WTC11 (cell line): ENCODE measurements at regions not wholly inside any gene's neighbourhood (a gene's known extent, or its start where the extent isn't known, plus 50 kb on each side); places are given as distances from the start of the nearest gene placed in this dataset.

ENCODE experiments used
- ATAC-seq: fragments of 200-7000 bp; cut with Tn5 transposase; 2 replicates; pipeline ENCODE4 v1.10.0; 2021; ENCODE audit warnings: mild to moderate bottlenecking, moderate library complexity
- CTCF ChIA-PET: fragments of 300-600 bp; sonication (Branson Sonifier 250); formaldehyde crosslinking; loops from one replicate; lab custom pipeline; 2021; ENCODE audit warnings: antibody characterized with exemption; lab: Charles Lee
- POLR2A ChIA-PET: fragments of 350-600 bp; sonication (Branson Sonifier 250); formaldehyde crosslinking; loops from one replicate; lab custom pipeline; 2021; ENCODE audit warnings: antibody characterized with exemption; lab: Charles Lee
- DNase-seq: peaks from one replicate; pipeline ENCODE4 v3.0.0; 2021; ENCODE audit warnings: low spot score
- H3K27ac Mint-ChIP-seq: 2 replicates; pipeline ENCODE4 v1.8.0; 2021; ENCODE audit warnings: mixed read lengths
- H3K27me3 Mint-ChIP-seq: 2 replicates; pipeline ENCODE4 v1.8.0; 2021; ENCODE audit warnings: low read depth, mild to moderate bottlenecking, moderate library complexity, mixed read lengths
- H3K36me3 Mint-ChIP-seq: 2 replicates; pipeline ENCODE4 v1.8.0; 2021; ENCODE audit warnings: mixed read lengths
- H3K4me1 Mint-ChIP-seq: 2 replicates; pipeline ENCODE4 v1.8.0; 2022; ENCODE audit warnings: mixed read lengths
- H3K4me3 Mint-ChIP-seq: 2 replicates; pipeline ENCODE4 v1.8.0; 2021; ENCODE audit warnings: mild to moderate bottlenecking, moderate library complexity, mixed read lengths
- H3K9me3 Mint-ChIP-seq: 2 replicates; pipeline ENCODE4 v1.8.0; 2021; ENCODE audit warnings: mixed read lengths
- CREM ChIP-seq: sonication (generic); formaldehyde crosslinking; IDR thresholded peaks from 2 replicates; pipeline ENCODE4 v1.8.1; 2022; ENCODE audit warnings: mild to moderate bottlenecking, missing genetic modification reagents, moderate library complexity
- EMX1 ChIP-seq: fragments of 250-450 bp; sonication (Bioruptor Pico); IDR thresholded peaks from 2 replicates; pipeline ENCODE4 v1.8.0; 2021; ENCODE audit warnings: mild to moderate bottlenecking
- ESRRA ChIP-seq: sonication (generic); formaldehyde crosslinking; IDR thresholded peaks from 2 replicates; pipeline ENCODE4 v1.8.1; 2022; ENCODE audit warnings: mild to moderate bottlenecking, missing genetic modification reagents, borderline replicate concordance
- IRF2 ChIP-seq: sonication (generic); formaldehyde crosslinking; IDR thresholded peaks from 2 replicates; pipeline ENCODE4 v1.8.0; 2022; ENCODE audit warnings: low read depth, missing genetic modification reagents, borderline replicate concordance
- MXD4 ChIP-seq: fragments of 250-450 bp; sonication (Bioruptor Pico); IDR thresholded peaks from 2 replicates; pipeline ENCODE4 v1.8.0; 2021; ENCODE audit warnings: mild to moderate bottlenecking, moderate library complexity, borderline replicate concordance
- MYBL2 ChIP-seq: sonication (generic); formaldehyde crosslinking; IDR thresholded peaks from 2 replicates; pipeline ENCODE4 v1.8.1; 2023; ENCODE audit warnings: mild to moderate bottlenecking, moderate library complexity, missing genetic modification reagents
- NFE2L1 ChIP-seq: sonication (generic); formaldehyde crosslinking; IDR thresholded peaks from 2 replicates; pipeline ENCODE4 v1.8.1; 2023; ENCODE audit warnings: missing genetic modification reagents
- NR2C2 ChIP-seq: sonication (generic); formaldehyde crosslinking; IDR thresholded peaks from 2 replicates; pipeline ENCODE4 v1.8.0; 2022; ENCODE audit warnings: mild to moderate bottlenecking, missing genetic modification reagents
- PRDM15 ChIP-seq: sonication (generic); formaldehyde crosslinking; IDR thresholded peaks from 2 replicates; pipeline ENCODE4 v1.8.0; 2022; ENCODE audit warnings: missing genetic modification reagents
- PREB ChIP-seq: sonication (generic); formaldehyde crosslinking; IDR thresholded peaks from 2 replicates; pipeline ENCODE4 v1.8.1; 2022; ENCODE audit warnings: mild to moderate bottlenecking, missing genetic modification reagents, moderate library complexity, borderline replicate concordance
- PRRX2 ChIP-seq: fragments of 250-450 bp; sonication (Bioruptor Pico); IDR thresholded peaks from 2 replicates; pipeline ENCODE4 v1.8.0; 2021; ENCODE audit warnings: mild to moderate bottlenecking
- RELA ChIP-seq: sonication (generic); formaldehyde crosslinking; IDR thresholded peaks from 2 replicates; pipeline ENCODE4 v1.8.1; 2022; ENCODE audit warnings: missing genetic modification reagents, mild to moderate bottlenecking, borderline replicate concordance
- RORB ChIP-seq: fragments of 250-450 bp; sonication (Bioruptor Pico); IDR thresholded peaks from 2 replicates; pipeline ENCODE4 v1.9.0; 2021; ENCODE audit warnings: mild to moderate bottlenecking
- SMAD4 ChIP-seq: sonication (generic); formaldehyde crosslinking; IDR thresholded peaks from 2 replicates; pipeline ENCODE4 v1.8.0; 2022; ENCODE audit warnings: mild to moderate bottlenecking, missing genetic modification reagents
- TEAD1 ChIP-seq: sonication (generic); formaldehyde crosslinking; IDR thresholded peaks from 2 replicates; pipeline ENCODE4 v1.8.0; 2022; ENCODE audit warnings: mild to moderate bottlenecking, missing genetic modification reagents
- ZNF396 ChIP-seq: fragments of 250-450 bp; sonication (Bioruptor Pico); IDR thresholded peaks from 2 replicates; pipeline ENCODE4 v1.8.0; 2021; ENCODE audit warnings: mild to moderate bottlenecking, moderate library complexity, borderline replicate concordance
- ZNF671 ChIP-seq: fragments of 250-450 bp; sonication (Bioruptor Pico); IDR thresholded peaks from 2 replicates; pipeline ENCODE4 v1.8.0; 2021; ENCODE audit warnings: mild to moderate bottlenecking
- TF ChIP-seq, protein P1 (sequence below): sonication (generic); formaldehyde crosslinking; IDR thresholded peaks from 2 replicates; pipeline ENCODE4 v1.8.1; 2022; ENCODE audit warnings: low read depth, missing genetic modification reagents, borderline replicate concordance
- TF ChIP-seq, protein P2 (sequence below): fragments of 250-450 bp; sonication (Bioruptor Pico); conservative IDR thresholded peaks from 2 replicates; pipeline ENCODE4 v1.9.0; 2021; ENCODE audit warnings: mild to moderate bottlenecking
- TF ChIP-seq, protein P3 (sequence below): fragments of 250-450 bp; sonication (Bioruptor Pico); IDR thresholded peaks from 2 replicates; pipeline ENCODE4 v1.9.0; 2021; ENCODE audit warnings: moderate library complexity, mild to moderate bottlenecking, inconsistent platforms, borderline replicate concordance

- no peak for ATAC-seq
- no peaks in the 10 kb centered on the region for H3K27me3 Mint-ChIP-seq
- no peaks in the 10 kb centered on the region for H3K9me3 Mint-ChIP-seq
Measured at GRCh38 chr10:128610113-128610512, 483.9 kb upstream of the MKI67 start.

DNA sequence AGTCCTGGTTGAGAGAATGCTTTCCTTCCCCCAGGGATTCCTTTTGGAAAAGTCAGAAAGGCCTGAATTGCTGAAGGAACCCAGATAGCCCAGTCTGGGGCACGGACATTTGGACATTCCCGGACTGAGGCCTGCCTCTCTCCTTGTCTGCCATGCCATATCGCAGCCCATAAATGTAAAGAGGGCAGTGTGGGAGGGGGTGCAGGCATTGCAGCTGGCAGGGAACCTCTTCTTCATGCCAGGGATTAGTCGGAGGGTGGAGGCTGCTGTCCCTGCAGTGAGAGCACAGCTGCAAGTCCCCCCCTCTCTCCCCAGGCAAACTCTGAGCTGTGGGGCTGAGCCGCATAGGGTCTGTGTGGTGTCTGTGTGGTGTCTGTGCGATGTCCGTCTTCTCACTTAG, 486.0 kb upstream of the MKI67 start:
- H3K27me3 Mint-ChIP-seq = no peaks in the 10 kb centered on the region
- no peak overlapping the region for H3K4me3 Mint-ChIP-seq
- POLR2A ChIA-PET = no interaction called here
- H3K9me3 Mint-ChIP-seq = peaks cover 5% of the 10 kb centered on the region; the same call in 1 of the 2 replicates
- no peaks in the 10 kb centered on the region for H3K4me1 Mint-ChIP-seq
- CTCF ChIA-PET = no interaction called here
- ATAC-seq = no peak
- H3K27ac Mint-ChIP-seq = no peak overlapping the region
- TF ChIP-seq RORB (CRISPR knock-in tag) = no peak
- TF ChIP-seq, protein P1, sequence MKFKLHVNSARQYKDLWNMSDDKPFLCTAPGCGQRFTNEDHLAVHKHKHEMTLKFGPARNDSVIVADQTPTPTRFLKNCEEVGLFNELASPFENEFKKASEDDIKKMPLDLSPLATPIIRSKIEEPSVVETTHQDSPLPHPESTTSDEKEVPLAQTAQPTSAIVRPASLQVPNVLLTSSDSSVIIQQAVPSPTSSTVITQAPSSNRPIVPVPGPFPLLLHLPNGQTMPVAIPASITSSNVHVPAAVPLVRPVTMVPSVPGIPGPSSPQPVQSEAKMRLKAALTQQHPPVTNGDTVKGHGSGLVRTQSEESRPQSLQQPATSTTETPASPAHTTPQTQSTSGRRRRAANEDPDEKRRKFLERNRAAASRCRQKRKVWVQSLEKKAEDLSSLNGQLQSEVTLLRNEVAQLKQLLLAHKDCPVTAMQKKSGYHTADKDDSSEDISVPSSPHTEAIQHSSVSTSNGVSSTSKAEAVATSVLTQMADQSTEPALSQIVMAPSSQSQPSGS (CRISPR knock-in tag) = no peak
- TF ChIP-seq MYBL2 (CRISPR knock-in tag) = no peak
- no peak for TF ChIP-seq IRF2 (CRISPR knock-in tag)
- no peak for TF ChIP-seq TEAD1 (CRISPR knock-in tag)
- no peak for TF ChIP-seq CREM (CRISPR knock-in tag)
- no peak for TF ChIP-seq SMAD4
- TF ChIP-seq ZNF671 = no peak
- TF ChIP-seq, protein P2, sequence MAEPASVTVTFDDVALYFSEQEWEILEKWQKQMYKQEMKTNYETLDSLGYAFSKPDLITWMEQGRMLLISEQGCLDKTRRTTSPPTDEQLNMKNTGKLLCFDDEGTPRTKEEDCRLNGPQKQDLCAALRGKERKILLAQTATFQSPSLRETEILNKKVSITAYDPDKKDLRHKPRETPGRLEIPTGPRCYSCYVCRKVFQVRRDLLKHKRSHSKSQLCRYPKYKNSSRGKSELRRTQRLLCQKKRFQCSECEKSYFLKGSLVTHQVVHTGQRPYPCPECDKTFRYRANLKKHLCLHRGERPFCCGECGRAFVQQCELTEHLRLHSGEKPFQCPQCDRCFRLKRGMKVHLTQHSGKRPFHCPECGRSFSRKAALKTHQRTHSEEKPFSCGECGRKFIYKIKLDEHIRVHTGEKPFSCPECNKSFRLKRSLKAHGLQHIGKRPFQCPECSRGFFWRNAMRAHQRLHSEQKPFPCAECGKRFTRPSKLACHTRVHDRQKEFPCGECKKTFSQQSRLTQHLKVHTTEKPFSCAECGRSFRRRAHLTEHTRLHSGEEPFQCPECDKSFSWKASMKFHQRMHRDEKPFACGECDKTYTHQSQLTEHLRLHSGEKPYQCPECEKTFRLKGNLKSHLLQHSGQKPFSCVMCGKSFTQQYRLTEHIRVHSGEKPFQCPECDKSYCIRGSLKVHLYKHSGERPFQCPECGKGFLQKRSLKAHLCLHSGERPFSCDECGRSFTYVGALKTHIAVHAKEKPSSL (CRISPR knock-in tag) = no peak
- no peak for TF ChIP-seq PRRX2 (CRISPR knock-in tag)
- TF ChIP-seq NR2C2 (CRISPR knock-in tag) = no peak
- no peak for TF ChIP-seq MXD4 (CRISPR knock-in tag)
- no peaks in the 10 kb centered on the region for H3K36me3 Mint-ChIP-seq
- DNase-seq = no peak

More at GRCh38 chr10:128610113-128610512, 483.9 kb upstream of the MKI67 start:
- Mint-ChIP-seq H3K27ac (no peak overlapping the region), H3K36me3 (no peaks in the 10 kb centered on the region), H3K4me1 (no peaks in the 10 kb centered on the region), H3K4me3 (no peak overlapping the region)
- POLR2A ChIA-PET = no interaction called here
- TF ChIP-seq NFE2L1 (CRISPR knock-in tag) (no peak), ZNF396 (no peak), ESRRA (CRISPR knock-in tag) (no peak), MYBL2 (CRISPR knock-in tag) (no peak), RELA (no peak), PREB (CRISPR knock-in tag) (no peak), CREM (CRISPR knock-in tag) (no peak), PRDM15 (no peak), EMX1 (CRISPR knock-in tag) (no peak)
- TF ChIP-seq, protein P3, sequence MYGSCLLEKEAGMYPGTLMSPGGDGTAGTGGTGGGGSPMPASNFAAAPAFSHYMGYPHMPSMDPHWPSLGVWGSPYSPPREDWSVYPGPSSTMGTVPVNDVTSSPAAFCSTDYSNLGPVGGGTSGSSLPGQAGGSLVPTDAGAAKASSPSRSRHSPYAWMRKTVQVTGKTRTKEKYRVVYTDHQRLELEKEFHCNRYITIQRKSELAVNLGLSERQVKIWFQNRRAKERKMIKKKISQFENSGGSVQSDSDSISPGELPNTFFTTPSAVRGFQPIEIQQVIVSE (CRISPR knock-in tag) = no peak
- no peak for DNase-seq
- CTCF ChIA-PET = no interaction called here
